Liver (tissue), 8 donors: ENCODE measurements at regions not wholly inside any gene's neighbourhood (a gene's known extent, or its start where the extent isn't known, plus 50 kb on each side); places are given as distances from the start of the nearest gene placed in this dataset.

Experiments
- DNase-seq: peaks from one replicate; pipeline ENCODE4 v3.0.0-alpha.2; 2017; ENCODE audit warnings: low spot score
- H3K27ac ChIP-seq, 2 donors: one replicate each; pipeline ENCODE4 v1.7.0; 2013; ENCODE audit warnings: inconsistent platforms in 2 of 2, low read length in 2 of 2, control low read depth in 1 of 2, low read depth in 1 of 2, mild to moderate bottlenecking in 1 of 2
- H3K27me3 ChIP-seq, 4 donors: one replicate each; pipeline versions ENCODE4 v1.6.1 to v1.7.0; 2013; ENCODE audit warnings: low read length in 3 of 4, inconsistent platforms in 1 of 4, mild to moderate bottlenecking in 1 of 4, moderate library complexity in 1 of 4; ENCODE audit not compliant: control insufficient read depth in 4 of 4, insufficient read depth in 4 of 4
- H3K36me3 ChIP-seq, 4 donors: one replicate each; pipeline versions ENCODE4 v1.6.1 to v1.7.0; 2013; ENCODE audit warnings: low read length in 3 of 4, mild to moderate bottlenecking in 3 of 4, low read depth in 1 of 4, moderate library complexity in 1 of 4; ENCODE audit not compliant: control insufficient read depth in 4 of 4, insufficient read depth in 3 of 4
- H3K4me1 ChIP-seq, 4 donors: one replicate each; pipeline versions ENCODE4 v1.6.1 to v1.7.0; 2013; ENCODE audit warnings: low read length in 3 of 4, mild to moderate bottlenecking in 3 of 4, moderate library complexity in 1 of 4; ENCODE audit not compliant: control insufficient read depth in 4 of 4, insufficient read depth in 4 of 4
- H3K4me3 ChIP-seq, 3 donors: one replicate each; pipeline versions ENCODE4 v1.6.1 to v1.7.0; 2013; ENCODE audit warnings: low read length in 3 of 3, control low read depth in 1 of 3, low read depth in 1 of 3, mild to moderate bottlenecking in 1 of 3
- H3K9ac ChIP-seq, 2 donors: one replicate each; pipeline ENCODE4 v1.7.0; 2013; ENCODE audit warnings: low read length in 2 of 2, mild to moderate bottlenecking in 2 of 2, moderate library complexity in 2 of 2, control low read depth in 1 of 2, low read depth in 1 of 2
- H3K9me3 ChIP-seq, 4 donors: one replicate each; pipeline versions ENCODE4 v1.6.1 to v1.7.0; 2013; ENCODE audit warnings: low read length in 3 of 4; ENCODE audit not compliant: control insufficient read depth in 4 of 4
- ATF3 ChIP-seq: IDR thresholded peaks from 2 replicates; pipeline ENCODE4 v1.6.1; 2016; ENCODE audit warnings: antibody characterized with exemption
- CTCF ChIP-seq: fragments of 150-350 bp; IDR thresholded peaks from 2 replicates; pipeline ENCODE4 v1.5.1; 2017; ENCODE audit warnings: improper control_type of control experiment, low read depth, low read length; ENCODE audit not compliant: missing input control
- EGR1 ChIP-seq, 2 donors: IDR thresholded peaks; 2 replicates each; pipeline ENCODE4 v1.6.1; 2016 to 2018; ENCODE audit warnings: antibody characterized with exemption in 2 of 2, low read depth in 2 of 2
- FOXA1 ChIP-seq: IDR thresholded peaks from 2 replicates; pipeline ENCODE4 v1.6.1; 2016; ENCODE audit warnings: antibody characterized with exemption
- FOXA2 ChIP-seq: IDR thresholded peaks from 2 replicates; pipeline ENCODE4 v1.6.1; 2016; ENCODE audit warnings: antibody characterized with exemption
- GABPA ChIP-seq, 2 donors: IDR thresholded peaks in 1 of 2; conservative IDR thresholded peaks in 1 of 2; 2 replicates each; pipeline ENCODE4 v1.6.1; 2016; ENCODE audit warnings: antibody characterized with exemption in 2 of 2, mild to moderate bottlenecking in 1 of 2, moderate library complexity in 1 of 2
- HNF4A ChIP-seq, 2 donors: conservative IDR thresholded peaks; 2 replicates each; pipeline ENCODE4 v1.6.1; 2016; ENCODE audit warnings: antibody characterized with exemption in 2 of 2, mild to moderate bottlenecking in 2 of 2
- HNF4G ChIP-seq: IDR thresholded peaks from 2 replicates; pipeline ENCODE4 v1.6.1; 2016; ENCODE audit warnings: antibody characterized with exemption
- JUND ChIP-seq, 2 donors: IDR thresholded peaks; 2 replicates each; pipeline ENCODE4 v1.6.1; 2016; ENCODE audit warnings: antibody characterized with exemption in 2 of 2
- NR2F2 ChIP-seq: IDR thresholded peaks from 2 replicates; pipeline ENCODE4 v1.6.1; 2016; ENCODE audit warnings: antibody characterized with exemption
- RAD21 ChIP-seq, 2 donors: IDR thresholded peaks; 2 replicates each; pipeline ENCODE4 v1.6.1; 2016; ENCODE audit warnings: antibody characterized with exemption in 2 of 2, mild to moderate bottlenecking in 2 of 2
- REST ChIP-seq: IDR thresholded peaks from 2 replicates; pipeline ENCODE4 v1.6.1; 2016; ENCODE audit warnings: antibody characterized with exemption, mild to moderate bottlenecking
- RXRA ChIP-seq, 2 donors: IDR thresholded peaks; 2 replicates each; pipeline ENCODE4 v1.6.1; 2017 to 2018; ENCODE audit warnings: antibody characterized with exemption in 2 of 2, mild to moderate bottlenecking in 1 of 2
- SP1 ChIP-seq: IDR thresholded peaks from 2 replicates; pipeline ENCODE4 v1.6.1; 2018; ENCODE audit warnings: antibody characterized with exemption, mild to moderate bottlenecking
- TAF1 ChIP-seq: conservative IDR thresholded peaks from 2 replicates; pipeline ENCODE4 v1.6.1; 2016; ENCODE audit warnings: antibody characterized with exemption, mild to moderate bottlenecking
- YY1 ChIP-seq: IDR thresholded peaks from 2 replicates; pipeline ENCODE4 v1.6.1; 2016; ENCODE audit warnings: antibody characterized with exemption, mild to moderate bottlenecking
- ZBTB33 ChIP-seq: IDR thresholded peaks from 2 replicates; pipeline ENCODE4 v1.6.1; 2016; ENCODE audit warnings: antibody characterized with exemption
- WGBS: extraction: QIAGEN DNeasy Blood & Tissue Kit; methylation state at CpG from one replicate; pipeline ENCODE4 v1.1.7; 2013; 5-methylcytosine and 5-hydroxymethylcytosine counted together
- TF ChIP-seq, protein P1 (sequence below): IDR thresholded peaks from 2 replicates; pipeline ENCODE4 v1.6.1; 2016; ENCODE audit warnings: antibody characterized with exemption
- donor health status: healthy.
- donor health status: healthy.
- donor health status: healthy.
- donor health status: healthy.
- donor health status: healthy.

GRCh38 chr1:221035662-221036153, 156.5 kb downstream of the HLX start:
- TF ChIP-seq, protein P1, sequence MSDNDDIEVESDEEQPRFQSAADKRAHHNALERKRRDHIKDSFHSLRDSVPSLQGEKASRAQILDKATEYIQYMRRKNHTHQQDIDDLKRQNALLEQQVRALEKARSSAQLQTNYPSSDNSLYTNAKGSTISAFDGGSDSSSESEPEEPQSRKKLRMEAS = no peak
- no peak for TF ChIP-seq TAF1
- TF ChIP-seq HNF4G = no peak
- TF ChIP-seq NR2F2 = no peak
- no peak for TF ChIP-seq ZBTB33
- TF ChIP-seq EGR1 (IDR thresholded peaks at IDR 0.05; ENCODE audit: low read depth in 2 of 2) = no peak
- TF ChIP-seq RAD21 (IDR thresholded peaks at IDR 0.05) = no peak
- no peak for TF ChIP-seq JUND (IDR thresholded peaks at IDR 0.05)
- WGBS = 52% methylated on average over 6 of the region's 6 CpGs
- no peaks in the 10 kb centered on the region for H3K4me1 ChIP-seq
- DNase-seq = no peak
- H3K27ac ChIP-seq = no peak overlapping the region
- H3K36me3 ChIP-seq = no peaks in the 10 kb centered on the region
- no peaks in the 10 kb centered on the region for H3K27me3 ChIP-seq
- no peak overlapping the region for H3K9ac ChIP-seq
- no peaks in the 10 kb centered on the region for H3K9me3 ChIP-seq
- no peak overlapping the region for H3K4me3 ChIP-seq

DNA sequence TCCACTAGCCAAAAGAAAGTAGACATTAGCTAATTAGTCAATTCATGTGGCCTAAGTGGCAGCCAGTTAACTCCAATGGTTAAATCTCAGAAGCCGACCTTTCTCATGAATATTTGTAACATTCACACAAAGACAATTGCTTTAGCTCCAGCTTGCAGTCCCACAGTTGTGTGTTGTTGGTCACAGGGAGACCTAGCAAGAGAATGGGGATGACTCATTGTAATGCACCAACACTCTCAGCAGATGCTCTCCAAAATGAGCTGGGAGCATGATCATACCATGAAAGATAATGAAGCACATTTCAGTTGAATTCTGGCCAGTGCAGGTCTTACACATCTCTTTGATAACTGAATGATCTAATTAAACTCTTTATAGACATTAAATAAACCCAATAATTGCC, 160.4 kb downstream of the HLX start:
- Histone ChIP-seq H3K4me3 (no peak overlapping the region), H3K9ac (no peak overlapping the region), H3K36me3 (no peaks in the 10 kb centered on the region), H3K4me1 (peaks cover 0 to 2% (median 0%) of the 10 kb centered on the region in 4 donors), H3K27me3 (no peaks in the 10 kb centered on the region), H3K9me3 (no peaks in the 10 kb centered on the region), H3K27ac (no peak overlapping the region)
- no peak for TF ChIP-seq HNF4A (conservative IDR thresholded peaks at IDR 0.05)
- TF ChIP-seq, protein P1 = no peak
- no peak for TF ChIP-seq REST
- TF ChIP-seq TAF1 = no peak
- TF ChIP-seq NR2F2 = no peak
- no peak for TF ChIP-seq CTCF
- TF ChIP-seq FOXA1 = no peak
- no peak for TF ChIP-seq EGR1 (IDR thresholded peaks at IDR 0.05; ENCODE audit: low read depth in 2 of 2)
- no peak for TF ChIP-seq JUND (IDR thresholded peaks at IDR 0.05)
- no peak for TF ChIP-seq ZBTB33
- TF ChIP-seq FOXA2 = no peak
- no peak for TF ChIP-seq SP1
- no peak for TF ChIP-seq ATF3
- TF ChIP-seq RAD21 (IDR thresholded peaks at IDR 0.05) = no peak
- no peak for TF ChIP-seq GABPA (IDR thresholded peaks at IDR 0.05 in 1 of 2, conservative IDR thresholded peaks at IDR 0.05 in 1 of 2)
- TF ChIP-seq YY1 = no peak
- TF ChIP-seq HNF4G = no peak
- TF ChIP-seq RXRA (IDR thresholded peaks at IDR 0.05) = no peak
- DNase-seq = no peak
- WGBS = 89% methylated on average over 1 of the region's 1 CpG
